Umbilical cord (tissue), 1 donor: ENCODE measurements at regions not wholly inside any gene's neighbourhood (a gene's known extent, or its start where the extent isn't known, plus 50 kb on each side); places are given as distances from the start of the nearest gene placed in this dataset.
"Not testable (repeated sequence)": the region's sequence is repeated elsewhere in the genome, so short reads cannot be mapped to it uniquely, and the experiment has no call there.

ENCODE experiments used
- DNase-seq: peaks from one replicate; pipeline ENCODE4 v3.0.0-alpha.2; 2015; ENCODE audit warnings: low spot score

DNA sequence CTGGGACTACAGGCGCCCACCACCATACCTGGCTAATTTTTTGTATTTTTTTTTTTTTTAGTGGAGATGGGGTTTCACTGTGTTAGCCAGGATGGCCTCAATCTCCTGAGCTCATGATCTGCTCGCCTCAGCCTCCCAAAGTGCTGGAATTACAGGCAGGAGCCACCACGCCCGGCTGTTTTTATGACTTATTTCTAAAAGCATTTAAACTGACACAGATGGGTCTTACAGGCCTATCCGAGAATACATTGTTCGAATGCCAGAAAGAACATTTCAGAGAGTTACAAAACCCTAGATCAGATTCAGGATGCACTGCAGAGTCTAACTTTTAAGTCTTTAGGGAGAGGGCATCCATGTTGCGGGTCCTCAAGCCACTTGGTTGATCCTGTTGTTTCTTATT, 234.7 kb upstream of the MAF start:
- DNase-seq = peak; percentile 63

- DNase-seq = no peak
Observed at GRCh38 chr16:79834720-79835119, 234.2 kb upstream of the MAF start.

GRCh38 chr16:79834003-79834402, 233.5 kb upstream of the MAF start:
- DNase-seq = not testable (repeated sequence)

GRCh38 chr16:79833559-79833958, 233.0 kb upstream of the MAF start:
- DNase-seq = no peak

DNA sequence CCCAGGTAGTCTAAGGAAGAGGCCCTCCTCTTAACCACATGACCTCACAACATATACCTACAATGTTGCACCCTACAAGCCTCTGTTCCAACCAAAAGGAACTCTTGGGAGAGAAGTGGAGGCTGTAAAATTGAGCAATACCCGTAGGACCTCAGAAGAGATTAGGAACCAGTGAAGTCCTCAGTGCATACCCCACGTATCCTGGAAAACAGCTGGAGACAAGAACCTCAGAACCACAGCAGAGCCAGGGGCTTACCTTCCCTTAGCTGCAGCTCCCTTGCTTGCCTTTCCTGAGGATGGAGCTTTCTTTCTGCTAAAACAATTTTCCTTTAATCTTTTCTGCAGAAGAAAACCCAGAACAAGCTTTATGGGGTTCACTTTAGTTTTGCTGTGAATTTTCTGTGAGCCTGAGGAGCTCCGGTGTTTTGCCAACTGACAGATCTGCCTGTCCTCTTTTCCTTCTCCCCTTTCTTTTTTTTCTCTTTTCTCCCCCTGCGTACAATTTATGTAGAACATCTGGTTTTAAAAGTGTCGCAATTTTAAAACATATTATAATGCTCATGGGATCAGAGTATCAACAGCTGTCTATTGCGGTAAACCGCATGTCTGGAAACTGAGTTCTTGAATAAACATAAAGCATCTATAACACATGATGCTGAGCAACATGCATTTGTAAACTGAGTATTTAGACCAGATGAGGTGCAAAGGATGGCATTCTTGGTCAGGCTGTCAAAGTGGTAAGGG, 226.4 kb upstream of the MAF start:
- DNase-seq = peak; percentile 79

DNA sequence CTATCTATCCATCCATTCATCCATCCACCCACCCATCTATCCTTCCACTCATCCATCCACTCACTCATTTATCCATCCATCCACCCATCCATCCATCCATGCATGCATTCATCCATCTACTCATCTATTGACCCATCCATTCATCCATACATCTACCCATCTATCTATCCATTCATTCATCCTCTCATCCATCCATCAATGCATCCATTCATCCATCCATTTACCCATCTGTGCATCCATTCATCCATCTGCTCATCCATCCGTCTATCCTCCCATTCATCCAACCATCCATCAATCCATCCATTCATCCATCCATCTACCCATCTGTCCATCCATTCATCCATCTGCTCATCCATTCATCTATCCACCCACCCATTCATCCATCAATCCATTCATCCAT, 224.5 kb upstream of the MAF start:
- DNase-seq = no peak

GRCh38 chr16:79823639-79824038, 223.1 kb upstream of the MAF start:
- peak; percentile 8 for DNase-seq

DNA sequence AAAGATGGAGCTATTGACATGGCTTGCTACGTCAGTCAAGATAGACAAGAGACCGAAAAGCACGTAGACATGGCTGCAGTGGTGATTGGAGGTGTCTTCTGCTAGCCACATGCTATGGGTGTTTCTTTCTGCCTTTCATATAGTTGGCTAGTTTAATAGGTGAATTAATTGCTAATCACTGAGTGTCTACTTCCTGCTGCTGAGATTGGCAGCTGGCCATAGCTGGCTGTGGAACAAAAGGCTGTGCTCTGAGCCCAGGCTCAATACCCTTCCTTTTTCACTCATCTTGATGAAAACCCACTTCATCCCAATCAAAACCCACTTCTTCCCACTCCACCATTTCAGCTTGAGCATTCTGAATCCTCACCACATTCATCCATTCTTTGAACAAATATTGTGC, 221.4 kb upstream of the MAF start:
- no peak for DNase-seq

GRCh38 chr16:79816081-79816497, 215.6 kb upstream of the MAF start:
- no peak for DNase-seq

GRCh38 chr16:79815049-79815448, 214.5 kb upstream of the MAF start:
- no peak for DNase-seq

DNA sequence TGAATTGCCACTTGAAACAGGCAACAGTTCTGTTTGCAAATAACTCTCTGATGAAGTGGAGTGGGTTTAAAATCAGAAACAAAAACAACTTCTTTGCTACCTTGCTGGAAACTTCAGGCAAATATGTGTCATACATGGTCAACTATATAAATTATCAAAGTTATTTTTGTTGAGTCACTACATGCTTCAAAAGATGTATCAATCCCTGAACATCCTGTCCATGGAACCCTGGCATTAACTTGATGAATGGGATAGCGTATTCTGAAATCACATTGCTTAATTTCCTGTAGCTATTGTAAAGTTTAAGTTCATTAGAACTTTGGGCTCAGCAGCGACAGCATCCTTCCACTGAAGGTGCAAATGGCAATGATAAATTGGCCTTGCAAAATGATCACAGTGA, 213.6 kb upstream of the MAF start:
- no peak for DNase-seq

GRCh38 chr16:79811541-79811940, 211.0 kb upstream of the MAF start:
- no peak for DNase-seq

GRCh38 chr16:79810449-79811189, 210.1 kb upstream of the MAF start:
- no peak for DNase-seq

DNA sequence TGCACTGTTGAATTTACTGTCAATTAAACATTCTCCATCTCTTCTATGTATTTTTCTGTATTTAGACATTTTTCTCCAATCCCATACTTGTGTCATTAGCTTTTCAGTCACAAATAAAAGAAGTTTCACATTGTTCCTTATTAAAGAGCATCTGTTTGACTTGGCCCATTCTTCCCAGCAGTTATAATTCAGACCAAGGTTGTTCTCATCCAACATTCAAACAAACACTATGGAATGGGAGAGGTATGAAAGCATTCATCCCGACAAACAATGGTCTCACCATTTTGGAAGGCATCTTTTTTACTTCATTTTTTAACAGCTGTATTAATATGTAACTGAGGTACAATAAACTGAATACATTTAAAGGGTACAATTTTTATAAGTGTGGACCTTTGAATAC, 208.8 kb upstream of the MAF start:
- DNase-seq = no peak

DNA sequence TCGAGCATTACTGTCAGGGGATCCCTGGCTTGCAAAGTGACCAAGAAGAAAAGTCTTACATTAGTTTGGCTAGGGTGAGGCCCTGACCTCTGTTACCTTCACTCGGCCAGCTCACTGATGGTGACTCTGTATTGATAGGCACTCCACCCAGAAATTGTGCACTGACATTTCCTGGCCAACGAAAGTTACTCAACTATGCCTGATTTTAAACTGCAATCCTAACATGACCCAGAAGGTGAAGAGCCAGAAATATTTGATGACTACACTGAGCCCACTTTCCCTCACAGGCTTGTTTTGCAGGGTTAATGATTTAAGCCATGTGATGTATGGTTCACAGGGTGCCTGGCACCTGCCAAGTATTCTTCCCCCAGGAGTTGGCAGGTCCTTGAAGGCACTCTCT, 208.2 kb upstream of the MAF start:
- DNase-seq = no peak

DNA sequence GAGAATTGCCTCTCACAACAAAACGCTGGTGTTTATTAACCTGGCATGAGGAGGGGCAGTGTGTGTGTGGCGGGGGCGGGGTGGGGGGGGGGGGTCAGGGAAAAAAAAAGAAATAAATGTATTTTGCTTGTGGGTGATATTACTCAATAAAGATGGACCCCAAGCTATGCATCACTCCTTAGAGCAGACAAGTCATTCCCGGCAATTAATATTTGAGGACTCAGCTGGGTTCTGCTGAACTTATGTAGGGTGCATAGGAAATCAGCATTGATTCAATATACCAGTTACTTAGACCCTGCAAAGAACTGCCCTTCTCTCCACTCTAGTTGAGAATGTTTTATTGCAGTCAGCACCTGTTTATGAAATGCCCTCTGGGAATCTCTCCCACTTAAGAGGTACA, 206.2 kb upstream of the MAF start:
- DNase-seq = no peak

DNA sequence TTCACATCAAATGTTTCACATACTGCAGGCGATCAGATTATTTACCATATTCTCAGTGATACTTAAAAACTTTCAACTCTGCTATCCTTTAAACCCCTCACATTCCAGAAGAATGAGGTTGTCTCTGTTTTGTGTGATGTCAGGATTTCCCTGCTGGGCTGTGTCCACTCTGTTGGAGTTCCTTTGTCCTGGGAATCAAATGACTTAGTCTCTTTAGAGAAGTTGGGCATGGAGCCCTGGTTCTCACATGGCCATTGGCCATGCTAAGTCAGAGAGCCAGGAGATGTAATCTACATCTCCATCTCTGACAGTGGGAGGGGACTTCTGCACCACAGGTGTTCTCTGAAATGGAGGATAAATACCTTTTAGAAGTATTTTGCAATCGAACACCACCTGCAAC, 205.1 kb upstream of the MAF start:
- DNase-seq = peak; percentile 64

DNA sequence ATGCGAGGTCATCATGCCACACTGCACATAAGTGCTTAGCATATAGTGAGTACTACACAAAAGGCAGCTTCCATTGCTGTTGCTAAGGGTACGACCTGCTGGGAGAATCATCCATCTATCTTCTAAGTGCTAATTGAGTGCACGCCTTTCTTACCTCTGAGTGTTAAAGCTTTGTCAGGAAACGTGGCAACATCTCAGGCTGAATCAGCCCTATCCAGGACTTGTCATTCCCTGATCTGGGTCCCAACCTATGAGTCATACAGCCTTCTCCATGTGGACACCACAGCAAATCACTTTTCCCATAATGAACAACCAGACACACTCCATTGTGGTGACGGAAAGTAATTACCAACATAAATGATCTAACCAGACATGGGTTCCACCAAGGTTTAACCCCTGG, 201.1 kb upstream of the MAF start:
- DNase-seq = no peak

DNA sequence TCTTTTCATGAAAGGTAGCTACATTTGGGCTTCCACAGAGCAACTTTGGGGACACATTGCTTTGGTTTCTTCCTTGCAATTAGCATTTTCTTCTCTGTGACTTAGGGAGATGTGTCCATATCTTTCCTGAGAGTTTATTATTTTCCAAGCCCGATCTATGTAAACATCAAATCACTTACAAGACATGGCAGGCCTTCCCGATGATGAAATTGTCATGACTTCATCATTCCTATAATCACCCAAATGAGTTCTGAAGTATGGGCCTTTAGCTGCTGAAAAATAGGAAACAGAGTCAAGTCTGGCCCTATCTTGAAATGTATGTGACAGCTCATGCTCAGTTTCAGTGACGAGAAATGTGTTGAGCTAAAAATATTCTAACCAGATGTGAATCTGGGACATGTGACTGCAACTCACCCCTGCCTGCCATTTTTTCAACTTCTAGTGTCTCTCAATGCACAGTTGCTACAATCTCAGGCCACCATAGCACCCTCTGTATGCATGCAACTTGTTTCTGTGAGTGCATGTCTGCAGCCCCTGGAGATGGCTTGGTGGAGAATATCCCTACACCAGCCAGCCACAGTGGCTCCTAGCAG, 199.6 kb upstream of the MAF start:
- DNase-seq = no peak

- no peak for DNase-seq
Observed at GRCh38 chr16:79798416-79799053, 198.0 kb upstream of the MAF start.

DNA sequence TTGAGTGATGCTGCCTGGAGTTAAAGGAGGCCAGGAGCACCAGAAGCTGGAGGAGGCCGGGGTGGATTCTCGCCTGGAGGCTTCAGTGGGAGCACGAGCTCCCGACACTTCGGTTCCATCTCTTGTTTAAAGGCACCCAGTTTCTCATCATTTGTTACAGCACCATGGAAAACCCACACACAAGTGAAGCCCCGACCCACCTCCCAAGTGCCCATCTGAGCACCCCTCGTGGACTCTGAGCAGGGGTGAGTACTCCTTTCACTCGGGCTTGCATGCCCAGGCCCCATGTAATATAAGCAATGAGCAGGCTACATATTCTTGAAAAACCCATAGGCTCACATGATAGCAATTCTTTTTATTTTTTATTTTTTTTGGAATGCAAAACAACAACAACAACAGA, 196.9 kb upstream of the MAF start:
- no peak for DNase-seq

- no peak for DNase-seq
Observed at GRCh38 chr16:79795556-79795955, 195.0 kb upstream of the MAF start.

DNA sequence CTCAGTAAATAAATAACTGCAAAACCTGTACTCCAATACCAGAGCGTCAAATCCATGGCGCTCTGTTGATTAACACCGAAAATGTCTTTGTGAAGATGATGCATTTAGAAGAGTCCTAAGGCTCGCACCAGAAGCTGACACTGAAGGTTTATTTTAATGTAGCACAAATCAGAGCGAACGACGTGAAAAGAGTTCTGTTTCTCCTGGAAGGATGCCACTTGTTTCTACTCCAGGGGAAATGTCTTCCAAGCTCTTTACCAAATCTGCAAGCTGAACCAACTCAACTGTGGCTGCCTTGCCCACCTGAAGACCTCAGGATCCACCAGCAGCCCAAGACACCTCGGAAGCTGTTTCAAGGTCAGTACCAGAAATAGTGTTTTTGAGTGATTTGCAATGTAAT, 194.4 kb upstream of the MAF start:
- DNase-seq = peak; percentile 60
